Calu3 (cell line): ENCODE measurements at regions not wholly inside any gene's neighbourhood (a gene's known extent, or its start where the extent isn't known, plus 50 kb on each side); places are given as distances from the start of the nearest gene placed in this dataset.

ENCODE experiments used
- BruUV-seq: library from RNA; stranded (reverse); fragments of 400-500 nt; replicated peaks from 2 replicates; lab custom pipeline; 2021; lab: Mats Ljungman, UMichigan
- CTCF ChIA-PET: fragments of 300-600 bp; sonication (Branson Sonifier 250); formaldehyde crosslinking; loops from one replicate; lab custom pipeline; 2022; ENCODE audit warnings: antibody characterized with exemption; lab: Charles Lee
- DNase-seq: peaks from one replicate; pipeline ENCODE4 v3.0.0; 2022
- H3K27ac Mint-ChIP-seq: one replicate; pipeline ENCODE4 v1.8.0; 2022; ENCODE audit warnings: mixed read lengths; ENCODE audit not compliant: unreplicated experiment
- H3K27me3 Mint-ChIP-seq: one replicate; pipeline ENCODE4 v1.8.0; 2022; ENCODE audit warnings: mixed read lengths; ENCODE audit not compliant: unreplicated experiment
- H3K36me3 Mint-ChIP-seq: one replicate; pipeline ENCODE4 v1.8.0; 2022; ENCODE audit warnings: mild to moderate bottlenecking, moderate library complexity, mixed read lengths; ENCODE audit not compliant: insufficient read depth, unreplicated experiment
- H3K4me1 Mint-ChIP-seq: one replicate; pipeline ENCODE4 v1.8.0; 2022; ENCODE audit warnings: mild to moderate bottlenecking, low read depth, mixed read lengths; ENCODE audit not compliant: unreplicated experiment
- H3K4me3 Mint-ChIP-seq: one replicate; pipeline ENCODE4 v1.8.0; 2022; ENCODE audit warnings: mild to moderate bottlenecking, low read depth, moderate library complexity, mixed read lengths; ENCODE audit not compliant: unreplicated experiment
- H3K9me3 Mint-ChIP-seq: one replicate; pipeline ENCODE4 v1.8.0; 2022; ENCODE audit warnings: low read depth, mixed read lengths; ENCODE audit not compliant: unreplicated experiment
- CTCF ChIP-seq: fragments of 200-600 bp; IDR thresholded peaks from one replicate; pipeline ENCODE4 v1.8.0; 2022; ENCODE audit warnings: antibody characterized with exemption; ENCODE audit not compliant: unreplicated experiment
- intact Hi-C: fragments of 100-400 bp; cut with micrococcal nuclease; formaldehyde crosslinking; loops from one replicate; pipeline ENCODE4 v1.10.0; 2022; ENCODE audit not compliant: unreplicated experiment

GRCh38 chr20:61044499-61044898 lies 207.6 kb upstream of the CDH4 start:
- Mint-ChIP-seq H3K4me3 (no peak overlapping the region), H3K27me3 (no peaks in the 10 kb centered on the region), H3K27ac (no peak overlapping the region), H3K4me1 (no peaks in the 10 kb centered on the region), H3K9me3 (no peaks in the 10 kb centered on the region), H3K36me3 (no peaks in the 10 kb centered on the region)
- CTCF ChIA-PET: no interaction called here
- intact Hi-C loops: no loop called here
- TF ChIP-seq CTCF: no peak
- DNase-seq: no peak
- BruUV-seq: no TSS peak

GRCh38 chr20:61045091-61045490 lies 207.0 kb upstream of the CDH4 start:
- Mint-ChIP-seq H3K9me3 (peaks cover 2% of the 10 kb centered on the region), H3K27ac (no peak overlapping the region), H3K27me3 (no peaks in the 10 kb centered on the region), H3K4me3 (no peak overlapping the region), H3K36me3 (no peaks in the 10 kb centered on the region), H3K4me1 (no peaks in the 10 kb centered on the region)
- no peak for TF ChIP-seq CTCF
- BruUV-seq: no TSS peak
- intact Hi-C loops: no loop called here
- CTCF ChIA-PET: no interaction called here
- no peak for DNase-seq

GRCh38 chr20:61045876-61046585 lies 206.0 kb upstream of the CDH4 start:
- TF ChIP-seq CTCF: no peak
- no peak overlapping the region for H3K4me3 Mint-ChIP-seq
- no peaks in the 10 kb centered on the region for H3K36me3 Mint-ChIP-seq
- DNase-seq: no peak
- no peak overlapping the region for H3K27ac Mint-ChIP-seq
- BruUV-seq: no TSS peak
- no peaks in the 10 kb centered on the region for H3K4me1 Mint-ChIP-seq
- no peaks in the 10 kb centered on the region for H3K27me3 Mint-ChIP-seq
- peaks cover 2% of the 10 kb centered on the region for H3K9me3 Mint-ChIP-seq
- CTCF ChIA-PET: no interaction called here
- intact Hi-C loops: no loop called here

GRCh38 chr20:61046721-61047351 lies 205.2 kb upstream of the CDH4 start:
- Mint-ChIP-seq H3K27me3 (no peaks in the 10 kb centered on the region), H3K9me3 (peaks cover 2% of the 10 kb centered on the region), H3K4me1 (no peaks in the 10 kb centered on the region), H3K4me3 (no peak overlapping the region), H3K27ac (no peak overlapping the region), H3K36me3 (no peaks in the 10 kb centered on the region)
- CTCF ChIA-PET: no interaction called here
- BruUV-seq: no TSS peak
- DNase-seq: no peak
- TF ChIP-seq CTCF: no peak
- intact Hi-C loops: no loop called here
